Fibroblast of lung (primary cell): ENCODE measurements at regions not wholly inside any gene's neighbourhood (a gene's known extent, or its start where the extent isn't known, plus 50 kb on each side); places are given as distances from the start of the nearest gene placed in this dataset.

Source experiments
- CTCF ChIP-seq, 2 donors: IDR thresholded peaks in 1 of 2; conservative IDR thresholded peaks in 1 of 2; 1 replicate in 1 of 2; 2 replicates in 1 of 2; pipeline ENCODE4 v1.5.1; 2011 to 2012; ENCODE audit warnings: low read length in 2 of 2, control low read depth in 1 of 2, inconsistent platforms in 1 of 2, low read depth in 1 of 2, mild to moderate bottlenecking in 1 of 2
- EZH2 ChIP-seq: IDR thresholded peaks from 2 replicates; pipeline ENCODE4 v1.5.1; 2012; ENCODE audit warnings: low read length, control low read depth, mild to moderate bottlenecking; ENCODE audit errors: missing control alignments

- TF ChIP-seq CTCF (conservative IDR thresholded peaks at IDR 0.05 in 1 of 2, IDR thresholded peaks at IDR 0.05 in 1 of 2; ENCODE audit: low read depth in 1 of 2, low read length in 2 of 2) (no peak), EZH2 (no peak)
Measured at GRCh38 chr2:193562031-193562430, 1367.3 kb upstream of the TMEFF2 start.
